ENCODE measurements at regions not wholly inside any gene's neighbourhood (a gene's known extent, or its start where the extent isn't known, plus 50 kb on each side); places are given as distances from the start of the nearest gene placed in this dataset.

DNA sequence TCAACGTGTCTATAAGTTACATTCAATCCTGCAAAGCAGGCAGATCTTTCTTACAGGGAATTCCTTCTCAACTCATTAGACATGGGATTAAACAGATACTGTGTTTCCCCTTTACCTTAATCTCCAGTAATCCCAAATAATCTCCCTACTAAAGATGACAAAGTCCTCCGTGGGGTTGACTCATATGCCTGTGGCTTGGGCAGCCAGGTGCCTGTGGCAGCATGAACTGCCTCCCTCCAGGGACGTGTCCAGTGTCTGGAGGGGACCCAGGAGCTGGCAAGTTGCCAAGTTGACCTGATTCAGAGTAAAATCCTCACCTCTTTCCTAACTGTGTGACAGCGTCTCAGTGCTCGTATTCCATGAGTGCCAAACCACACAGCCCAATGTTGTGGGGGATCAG lies 94.6 kb upstream of the PTCH1 start:
- TF ChIP-seq, protein P1, sequence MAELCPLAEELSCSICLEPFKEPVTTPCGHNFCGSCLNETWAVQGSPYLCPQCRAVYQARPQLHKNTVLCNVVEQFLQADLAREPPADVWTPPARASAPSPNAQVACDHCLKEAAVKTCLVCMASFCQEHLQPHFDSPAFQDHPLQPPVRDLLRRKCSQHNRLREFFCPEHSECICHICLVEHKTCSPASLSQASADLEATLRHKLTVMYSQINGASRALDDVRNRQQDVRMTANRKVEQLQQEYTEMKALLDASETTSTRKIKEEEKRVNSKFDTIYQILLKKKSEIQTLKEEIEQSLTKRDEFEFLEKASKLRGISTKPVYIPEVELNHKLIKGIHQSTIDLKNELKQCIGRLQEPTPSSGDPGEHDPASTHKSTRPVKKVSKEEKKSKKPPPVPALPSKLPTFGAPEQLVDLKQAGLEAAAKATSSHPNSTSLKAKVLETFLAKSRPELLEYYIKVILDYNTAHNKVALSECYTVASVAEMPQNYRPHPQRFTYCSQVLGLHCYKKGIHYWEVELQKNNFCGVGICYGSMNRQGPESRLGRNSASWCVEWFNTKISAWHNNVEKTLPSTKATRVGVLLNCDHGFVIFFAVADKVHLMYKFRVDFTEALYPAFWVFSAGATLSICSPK (IDR thresholded peaks at IDR 0.05; ENCODE audit: borderline replicate concordance) = no peak
- no peak for TF ChIP-seq ZC3H4 (CRISPR knock-in tag; IDR thresholded peaks at IDR 0.05; ENCODE audit: borderline replicate concordance)
- no peak for TF ChIP-seq ATF4 (CRISPR knock-in tag; IDR thresholded peaks at IDR 0.05)
- no peak for TF ChIP-seq RNF2 (IDR thresholded peaks at IDR 0.05)
- TF ChIP-seq ZNF766 (CRISPR knock-in tag; conservative IDR thresholded peaks at IDR 0.05) = no peak
- TF ChIP-seq TARDBP (IDR thresholded peaks at IDR 0.05) = no peak
- TF ChIP-seq EZH2 (IDR thresholded peaks at IDR 0.05; ENCODE audit: borderline replicate concordance, low read depth, low read length) = no peak
- TF ChIP-seq ZNF780A (CRISPR knock-in tag; IDR thresholded peaks at IDR 0.05) = no peak
- no peak for TF ChIP-seq PHF20 (IDR thresholded peaks at IDR 0.05; ENCODE audit: partially characterized antibody)
- TF ChIP-seq RFX5 (IDR thresholded peaks at IDR 0.05; ENCODE audit: low read depth, low read length) = no peak
- TF ChIP-seq, protein P2, sequence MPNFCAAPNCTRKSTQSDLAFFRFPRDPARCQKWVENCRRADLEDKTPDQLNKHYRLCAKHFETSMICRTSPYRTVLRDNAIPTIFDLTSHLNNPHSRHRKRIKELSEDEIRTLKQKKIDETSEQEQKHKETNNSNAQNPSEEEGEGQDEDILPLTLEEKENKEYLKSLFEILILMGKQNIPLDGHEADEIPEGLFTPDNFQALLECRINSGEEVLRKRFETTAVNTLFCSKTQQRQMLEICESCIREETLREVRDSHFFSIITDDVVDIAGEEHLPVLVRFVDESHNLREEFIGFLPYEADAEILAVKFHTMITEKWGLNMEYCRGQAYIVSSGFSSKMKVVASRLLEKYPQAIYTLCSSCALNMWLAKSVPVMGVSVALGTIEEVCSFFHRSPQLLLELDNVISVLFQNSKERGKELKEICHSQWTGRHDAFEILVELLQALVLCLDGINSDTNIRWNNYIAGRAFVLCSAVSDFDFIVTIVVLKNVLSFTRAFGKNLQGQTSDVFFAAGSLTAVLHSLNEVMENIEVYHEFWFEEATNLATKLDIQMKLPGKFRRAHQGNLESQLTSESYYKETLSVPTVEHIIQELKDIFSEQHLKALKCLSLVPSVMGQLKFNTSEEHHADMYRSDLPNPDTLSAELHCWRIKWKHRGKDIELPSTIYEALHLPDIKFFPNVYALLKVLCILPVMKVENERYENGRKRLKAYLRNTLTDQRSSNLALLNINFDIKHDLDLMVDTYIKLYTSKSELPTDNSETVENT (CRISPR knock-in tag; IDR thresholded peaks at IDR 0.05) = no peak

Data from K562 (cell line).